ENCODE measurements at regions not wholly inside any gene's neighbourhood (a gene's known extent, or its start where the extent isn't known, plus 50 kb on each side); places are given as distances from the start of the nearest gene placed in this dataset.

- no peak for TF ChIP-seq CTCF (IDR thresholded peaks at IDR 0.05)
- no peak for TF ChIP-seq POLR2AphosphoS5 (IDR thresholded peaks at IDR 0.05)
These were observed 53.8 kb downstream of the ACTL7B start for GRCh38 chr9:108801949-108802348.
